HG03280 (cell line): ENCODE measurements at regions not wholly inside any gene's neighbourhood (a gene's known extent, or its start where the extent isn't known, plus 50 kb on each side); places are given as distances from the start of the nearest gene placed in this dataset.

ENCODE experiments used
- ATAC-seq: cut with Tn5 transposase; IDR thresholded peaks from one replicate; pipeline ENCODE4 v1.9.1; 2021; ENCODE audit warnings: mild to moderate bottlenecking, moderate library complexity; ENCODE audit not compliant: unreplicated experiment

DNA sequence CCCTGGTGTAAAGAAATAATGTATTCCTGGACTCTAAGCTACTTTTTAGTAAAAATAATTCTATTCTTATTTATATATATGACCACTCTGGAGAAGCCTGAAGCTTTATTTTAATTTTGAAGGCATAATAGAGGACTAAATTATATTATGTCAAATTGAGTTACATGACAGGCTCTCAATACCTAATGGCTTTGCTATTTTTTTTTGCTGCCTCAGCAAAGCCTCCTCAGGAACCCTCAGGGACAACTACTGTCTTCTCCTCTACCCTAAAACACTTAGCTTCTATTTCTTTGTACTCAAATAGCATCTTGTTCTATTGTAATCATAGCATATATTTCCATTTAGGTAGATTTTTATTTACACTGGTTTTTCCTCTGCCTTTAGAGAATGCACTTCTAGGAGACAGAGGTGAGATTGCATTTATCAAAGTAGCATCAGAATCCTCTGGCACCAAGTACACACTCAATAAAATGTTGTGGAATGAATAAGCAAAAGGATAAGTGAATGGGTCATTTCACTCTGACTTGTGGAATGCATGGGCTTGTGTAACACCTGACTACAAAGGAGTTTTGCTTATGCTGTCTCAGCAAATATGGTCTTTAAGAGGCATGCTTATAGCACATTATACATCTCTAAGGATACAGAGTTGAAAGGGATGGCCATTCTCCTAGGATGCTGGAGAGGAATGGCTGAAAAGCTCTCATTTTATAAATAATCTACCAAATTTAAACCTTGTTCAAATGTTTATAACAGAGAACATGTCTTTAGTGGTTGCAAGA, 605.2 kb downstream of the KCNJ2 start:
- ATAC-seq: no peak

DNA sequence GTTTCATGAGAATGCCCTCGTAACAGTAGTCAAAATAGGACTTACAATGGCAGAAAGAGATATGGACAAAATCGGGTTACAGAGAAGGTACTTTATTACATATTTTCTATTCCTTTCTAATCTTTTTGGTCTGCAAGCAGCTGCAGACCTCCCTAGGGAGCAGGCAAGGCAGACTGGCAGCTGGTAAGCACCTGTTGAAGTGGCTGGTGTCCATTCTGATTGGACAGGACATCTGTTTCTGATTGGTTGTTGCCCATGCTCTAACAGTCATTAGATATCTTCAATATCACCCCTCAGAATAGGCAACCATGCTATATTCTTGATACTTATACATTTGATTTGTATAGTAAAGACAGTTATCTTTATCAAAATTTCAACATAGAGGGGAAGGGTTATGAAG, 606.3 kb downstream of the KCNJ2 start:
- ATAC-seq: no peak

DNA sequence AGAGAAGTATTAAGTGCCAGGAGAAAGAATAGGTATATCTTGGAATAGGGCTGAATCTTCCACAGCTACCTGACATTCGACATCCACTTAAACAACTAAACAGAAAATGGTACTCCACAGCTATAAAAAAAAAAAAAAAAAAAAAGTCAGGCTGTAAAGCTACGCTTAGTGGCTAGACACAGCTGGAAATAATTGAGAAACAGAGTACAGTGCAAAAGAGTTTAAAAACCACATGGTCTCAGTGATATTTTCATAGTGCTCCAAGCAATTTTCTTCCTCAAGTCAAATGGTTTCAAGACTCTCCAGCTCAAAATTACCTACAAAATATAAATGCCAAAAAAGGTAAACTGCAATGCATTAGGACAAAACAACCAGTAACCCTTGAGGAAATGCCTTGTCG, 607.1 kb downstream of the KCNJ2 start:
- ATAC-seq: no peak

DNA sequence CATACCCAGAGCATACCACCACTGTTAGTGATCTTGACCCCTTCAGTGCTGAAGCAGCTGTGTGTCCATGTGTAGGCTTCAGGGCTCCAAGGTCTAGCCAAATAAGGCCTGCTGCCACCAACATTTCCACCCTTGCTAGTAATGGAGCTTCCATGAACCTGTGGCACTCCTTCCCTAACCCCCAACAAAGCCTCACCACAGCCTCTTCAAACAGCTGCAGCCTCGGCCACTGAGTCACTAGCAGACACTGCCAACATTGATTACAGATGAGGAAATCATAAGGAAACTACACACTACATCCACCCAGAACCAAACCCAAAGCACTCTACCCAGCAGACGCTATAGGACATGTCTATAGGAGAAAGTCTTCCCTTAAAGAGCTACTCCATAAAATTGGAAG, 610.7 kb downstream of the KCNJ2 start:
- no peak for ATAC-seq

DNA sequence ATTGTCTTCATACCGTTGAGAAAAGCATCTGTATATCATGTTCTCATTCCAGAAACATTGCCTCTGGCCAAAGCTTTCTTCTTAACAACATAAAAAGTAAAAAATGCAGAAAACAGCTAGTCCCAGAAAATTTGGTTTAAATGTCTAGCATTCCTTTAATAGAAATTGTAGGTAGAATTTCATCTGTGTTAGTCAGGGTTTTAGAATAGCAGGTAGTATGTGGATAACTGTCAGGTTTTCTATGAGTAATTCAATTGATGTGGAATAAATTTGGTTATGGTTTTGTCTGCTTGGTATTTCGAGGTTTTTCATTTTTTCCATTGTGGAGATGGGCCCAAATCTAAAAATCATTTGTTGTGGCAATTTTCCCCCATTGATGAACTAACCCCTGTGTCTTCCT, 616.7 kb downstream of the KCNJ2 start:
- ATAC-seq: no peak

DNA sequence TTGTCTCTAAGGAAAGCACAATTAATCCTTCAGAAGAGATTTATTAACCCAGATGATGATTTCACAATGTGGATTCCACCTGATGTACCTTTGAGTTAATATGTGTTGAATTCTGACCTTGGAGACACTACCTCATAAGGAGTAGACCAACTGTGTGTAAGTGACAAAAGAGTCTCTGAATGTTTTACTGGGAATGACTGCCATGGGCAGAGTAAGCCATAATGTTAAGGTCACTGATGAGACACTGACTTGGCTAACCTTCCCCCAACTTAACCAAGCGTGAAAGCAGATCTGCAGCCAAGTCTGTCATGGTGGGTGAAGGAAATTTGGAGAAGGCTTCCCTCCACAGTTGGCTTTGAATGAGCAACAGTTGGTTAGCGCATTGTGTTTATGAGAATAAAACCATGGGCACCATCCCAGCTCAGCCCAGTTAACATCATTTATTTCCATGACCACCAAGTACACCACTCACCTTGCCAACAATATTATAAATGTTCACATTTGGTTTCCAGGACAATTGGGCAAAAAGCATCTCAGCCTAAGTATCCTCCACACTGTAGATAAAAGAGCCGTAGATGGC, 618.5 kb downstream of the KCNJ2 start:
- ATAC-seq: no peak

DNA sequence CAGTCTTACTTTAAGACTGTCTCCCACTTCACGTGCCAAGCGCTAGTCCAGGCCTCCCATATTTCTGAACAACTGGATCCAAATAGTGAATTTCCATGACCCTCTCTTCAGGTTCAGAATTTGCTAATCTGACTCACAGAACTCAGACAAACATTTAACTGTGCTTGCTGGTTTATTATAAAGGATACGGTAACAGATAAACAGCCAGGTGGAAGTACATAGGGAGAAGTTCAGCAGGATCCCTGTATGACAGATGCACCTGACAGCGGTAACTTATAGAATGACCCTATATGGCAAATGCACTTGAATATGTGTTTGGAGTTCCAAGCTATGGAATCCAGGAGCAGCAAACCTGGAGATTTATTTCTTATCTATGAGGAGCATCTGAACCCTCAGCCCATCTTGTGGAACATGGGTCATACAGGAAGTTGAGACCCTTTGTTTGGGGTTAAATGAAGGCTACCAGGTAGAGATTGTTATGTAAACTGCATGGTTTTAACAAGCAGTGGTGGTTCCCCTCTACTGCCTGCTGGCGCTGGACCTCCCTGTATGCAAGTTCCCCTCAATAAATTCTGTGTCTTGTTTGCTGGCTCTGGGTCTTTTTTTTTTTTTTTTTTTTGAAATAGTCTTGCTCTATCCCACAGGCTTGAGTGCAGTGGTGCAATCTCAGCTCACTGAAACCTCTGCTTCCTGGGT, 622.6 kb downstream of the KCNJ2 start:
- no peak for ATAC-seq

DNA sequence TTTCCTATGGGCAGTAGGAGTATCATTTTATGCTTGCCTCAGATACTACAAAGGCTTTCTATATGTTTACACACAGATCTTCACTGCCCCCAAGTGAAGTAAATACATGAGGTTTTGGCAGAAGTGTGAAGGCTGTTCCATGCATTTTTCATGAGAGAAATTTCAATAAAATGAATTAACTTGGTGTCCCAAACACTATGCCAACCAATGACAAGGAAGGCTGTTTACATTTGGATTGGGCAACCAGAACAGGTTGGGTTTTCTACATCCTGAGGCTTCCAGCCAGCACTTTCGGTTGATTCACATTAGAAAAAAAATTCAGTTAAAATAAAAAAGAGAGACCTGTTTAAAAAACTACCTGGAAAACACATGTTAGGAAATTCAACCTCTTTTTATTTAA, 625.4 kb downstream of the KCNJ2 start:
- ATAC-seq: no peak

DNA sequence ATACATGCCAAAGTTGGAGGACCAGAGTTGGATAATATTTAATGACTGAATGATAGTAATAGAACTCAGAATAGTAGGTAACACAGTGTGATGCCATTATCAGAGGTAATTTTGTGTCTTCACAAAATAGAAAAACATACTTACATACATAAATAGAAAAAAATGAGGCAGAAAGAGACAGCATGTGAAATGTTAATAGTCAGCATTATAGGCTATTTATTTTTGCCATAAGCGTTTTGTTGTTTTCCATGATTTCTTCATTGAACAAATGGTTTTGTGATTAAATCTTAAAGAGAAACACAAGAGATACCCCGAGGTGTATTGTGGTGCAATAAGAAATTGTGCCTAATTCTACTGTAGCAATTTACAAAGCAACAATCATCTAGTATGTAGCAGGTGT, 626.3 kb downstream of the KCNJ2 start:
- ATAC-seq: no peak

DNA sequence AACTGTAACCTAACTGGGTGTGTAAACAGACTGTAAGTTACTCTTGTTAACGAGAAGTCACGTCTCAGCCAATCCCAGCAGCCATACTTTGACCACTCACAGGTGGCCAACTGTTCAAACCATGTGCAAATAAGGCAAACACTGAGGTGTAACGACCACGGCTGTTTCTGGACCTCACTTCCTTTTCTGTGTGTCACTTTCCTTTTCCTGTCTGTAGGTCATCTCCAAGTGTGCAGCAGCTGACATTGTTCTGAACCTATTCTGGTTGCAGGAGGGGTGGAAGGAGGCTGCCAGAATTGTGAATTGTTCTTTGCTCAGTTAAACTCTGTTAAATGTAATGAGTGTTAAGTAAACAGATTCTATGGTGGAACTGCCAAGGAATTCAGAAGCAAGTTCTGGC, 627.4 kb downstream of the KCNJ2 start:
- ATAC-seq: no peak

DNA sequence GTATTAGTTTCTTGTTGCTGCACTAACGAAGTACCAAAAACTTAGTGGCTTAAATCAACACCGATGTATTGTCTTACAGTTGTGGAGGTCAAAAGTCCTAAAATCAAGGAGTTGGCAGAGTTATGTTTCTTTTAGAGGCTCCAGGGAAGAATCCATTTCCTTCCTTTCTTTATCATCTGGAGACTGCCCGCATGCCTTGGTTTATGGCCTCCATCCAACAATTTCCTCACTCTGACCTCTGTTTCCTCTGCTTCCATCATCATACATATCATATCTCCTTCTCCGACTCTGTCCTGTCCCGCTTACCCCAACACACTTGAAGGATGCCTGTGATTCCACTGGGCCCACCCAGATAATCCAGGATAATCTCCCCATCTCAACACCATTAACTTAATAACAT, 627.8 kb downstream of the KCNJ2 start:
- no peak for ATAC-seq

DNA sequence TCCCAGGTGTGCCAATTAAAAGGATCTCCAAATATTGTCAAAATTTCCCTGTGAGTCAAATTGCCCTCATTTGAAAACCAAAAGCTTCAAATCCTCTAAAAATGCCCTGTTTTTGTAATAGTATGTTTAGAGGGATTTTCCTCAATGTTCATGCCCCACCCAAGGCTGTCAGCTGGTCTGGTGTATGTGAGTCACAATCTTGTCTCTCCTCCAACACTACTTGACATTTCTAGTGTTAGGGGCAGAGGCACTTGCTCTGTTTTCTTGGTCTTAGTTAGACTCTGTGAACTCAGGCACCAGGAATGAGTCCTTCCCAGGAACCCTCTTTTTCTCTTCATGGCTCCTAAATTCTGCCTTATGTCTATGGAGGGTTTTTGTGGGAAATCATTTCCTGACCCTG, 634.8 kb downstream of the KCNJ2 start:
- no peak for ATAC-seq

DNA sequence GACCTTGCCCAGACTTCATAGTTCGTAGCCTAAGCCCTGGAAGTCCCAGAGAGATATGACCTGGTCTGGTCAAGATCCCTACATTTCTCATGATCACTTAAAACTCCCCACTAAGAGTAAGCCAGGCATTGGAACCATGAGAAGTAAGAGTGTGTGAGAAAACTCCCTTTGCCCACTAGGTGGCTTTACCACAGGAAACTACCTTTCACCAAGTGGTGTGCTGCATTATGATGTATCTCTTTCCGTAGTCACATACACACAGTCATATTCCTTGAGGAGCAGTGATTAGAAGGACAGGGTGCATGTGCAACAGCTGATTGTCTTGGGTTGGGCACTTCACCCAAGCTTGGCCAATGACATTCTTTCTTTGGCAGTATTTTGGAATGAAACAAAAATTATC, 639.3 kb downstream of the KCNJ2 start:
- no peak for ATAC-seq

DNA sequence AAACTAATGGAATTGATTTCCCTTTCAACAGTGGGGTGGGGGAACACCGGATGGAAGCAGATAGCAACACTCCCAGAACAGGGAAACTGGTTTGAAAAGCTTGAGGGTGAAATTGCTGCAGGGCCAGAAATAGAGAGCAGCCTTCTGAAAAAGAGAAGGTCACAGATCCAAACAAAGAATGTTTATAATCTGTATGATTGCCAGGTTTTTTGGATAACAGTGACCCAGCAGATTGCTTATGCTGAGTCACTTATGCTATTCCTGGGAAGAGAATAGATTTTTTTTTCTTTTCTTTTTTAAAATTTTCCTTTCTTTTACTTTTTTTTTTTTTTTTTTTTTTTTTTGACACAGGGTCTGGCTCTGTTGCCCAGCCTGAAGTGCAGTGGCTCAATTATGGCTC, 641.3 kb downstream of the KCNJ2 start:
- ATAC-seq: no peak

DNA sequence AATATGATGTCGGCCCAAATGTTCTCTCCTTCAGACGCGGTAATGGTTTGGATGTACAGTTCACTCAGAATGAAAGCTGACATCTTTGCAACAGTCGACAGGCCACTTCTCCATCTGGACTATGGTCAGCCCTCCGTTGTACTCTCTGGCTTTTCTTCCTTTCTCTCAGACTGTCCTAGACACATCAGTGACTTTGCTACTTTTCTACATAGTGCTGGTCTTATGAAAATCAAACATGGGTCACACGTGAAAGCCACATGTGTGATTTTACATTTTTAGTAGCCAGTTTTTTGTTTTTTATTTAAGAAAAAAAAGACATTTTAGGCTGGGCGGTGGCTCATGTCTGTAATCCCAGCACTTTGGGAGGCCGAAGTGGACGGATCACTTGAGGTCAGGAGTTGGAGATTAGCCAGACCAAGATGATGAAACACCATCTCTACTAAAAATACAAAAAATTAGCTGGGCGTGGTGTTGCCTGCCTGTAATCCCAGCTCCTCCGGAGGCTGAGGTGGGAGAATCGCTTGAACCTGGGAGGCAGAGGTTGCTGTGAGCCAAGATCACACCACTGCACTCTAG, 644.1 kb downstream of the KCNJ2 start:
- no peak for ATAC-seq

DNA sequence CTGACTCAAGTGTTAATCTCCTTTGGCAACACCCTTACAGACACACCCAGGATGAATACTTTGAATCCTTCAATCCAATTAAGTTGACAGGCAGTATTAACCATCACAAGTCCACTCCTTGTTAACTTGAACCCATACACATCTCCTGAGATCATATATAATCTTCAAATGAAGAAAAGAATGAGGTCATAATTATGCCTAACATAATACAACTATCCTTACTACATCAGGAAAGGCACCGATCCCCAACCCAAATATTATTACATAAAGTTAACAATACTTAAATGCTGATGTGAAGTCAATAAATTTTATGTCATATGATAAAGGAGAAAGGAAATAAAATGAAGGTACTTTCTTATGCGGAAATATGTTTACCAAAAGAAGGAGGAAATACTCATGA, 649.9 kb downstream of the KCNJ2 start:
- no peak for ATAC-seq

DNA sequence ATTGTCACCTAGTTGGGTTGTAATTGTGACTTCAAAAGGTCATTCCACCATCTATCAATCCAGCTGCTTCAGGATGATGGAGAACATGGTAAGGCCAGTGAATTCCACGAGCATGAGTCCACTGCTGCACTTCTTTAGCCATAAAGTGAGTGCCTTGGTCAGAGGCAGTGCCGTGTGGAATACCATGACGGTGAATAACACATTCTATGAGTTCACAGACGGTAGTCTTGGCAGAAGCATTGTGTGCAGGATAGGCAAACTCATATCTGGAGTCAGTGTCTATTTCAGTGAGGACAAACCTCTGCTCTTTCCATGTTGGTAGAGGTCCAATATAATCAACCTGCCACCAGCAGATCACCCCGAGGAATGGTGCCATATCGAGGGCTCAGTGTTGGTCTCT, 650.9 kb downstream of the KCNJ2 start:
- ATAC-seq: no peak

DNA sequence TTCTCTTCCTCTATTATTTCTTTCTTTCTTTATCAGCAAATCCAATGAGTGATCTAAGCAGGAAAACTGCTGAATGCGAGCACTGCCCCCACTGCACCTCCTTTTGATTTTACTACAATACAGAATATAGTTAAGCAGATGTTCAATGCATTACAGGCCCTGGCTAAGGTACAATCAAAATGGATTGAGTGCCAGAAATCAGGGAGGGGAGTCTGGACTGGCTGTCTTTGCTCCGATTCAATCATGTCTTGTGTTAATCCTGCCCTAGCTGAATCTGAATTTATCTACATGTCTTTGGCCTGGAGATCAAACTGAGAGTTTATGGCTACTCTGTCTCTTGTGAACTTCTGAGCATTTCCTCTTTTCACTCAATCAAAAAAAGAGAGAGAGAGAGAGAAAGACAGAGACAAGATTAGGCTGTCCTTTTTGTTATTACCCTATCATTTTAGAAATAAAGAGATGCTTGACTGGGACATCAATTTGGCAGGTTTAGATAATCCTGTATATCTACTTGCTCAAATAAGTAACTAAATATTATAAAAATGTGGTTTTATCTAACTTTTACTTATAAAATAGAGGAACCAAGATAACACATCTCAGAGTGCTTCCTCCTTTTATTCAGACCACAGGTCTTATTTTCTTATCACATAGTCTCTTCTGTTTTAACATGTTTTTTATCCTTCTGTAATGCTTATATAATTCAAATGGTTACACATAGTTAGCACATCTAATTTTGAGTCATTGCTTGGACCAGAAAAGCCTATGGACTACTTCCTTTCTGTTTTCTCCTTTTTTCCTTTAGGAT, 656.2 kb downstream of the KCNJ2 start:
- ATAC-seq: no peak

DNA sequence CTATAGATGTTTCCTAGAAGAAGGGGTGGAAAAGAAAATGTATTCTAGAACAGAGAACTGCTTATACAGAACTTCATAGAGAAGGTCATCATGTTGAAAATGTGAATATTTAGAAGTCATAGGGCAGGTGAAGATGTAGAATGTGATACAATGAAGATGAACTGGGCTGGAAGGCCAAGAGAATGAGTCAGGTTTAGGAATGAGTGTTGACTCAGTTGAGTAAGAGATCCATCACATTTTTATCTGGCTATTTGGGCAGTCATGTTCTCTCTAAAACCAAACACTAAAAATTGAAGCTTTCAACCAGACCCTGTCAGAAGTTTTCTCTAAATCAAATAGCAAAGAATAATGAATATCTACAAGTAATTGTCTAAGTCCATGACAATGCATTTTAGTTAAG, 660.5 kb downstream of the KCNJ2 start:
- ATAC-seq: no peak

DNA sequence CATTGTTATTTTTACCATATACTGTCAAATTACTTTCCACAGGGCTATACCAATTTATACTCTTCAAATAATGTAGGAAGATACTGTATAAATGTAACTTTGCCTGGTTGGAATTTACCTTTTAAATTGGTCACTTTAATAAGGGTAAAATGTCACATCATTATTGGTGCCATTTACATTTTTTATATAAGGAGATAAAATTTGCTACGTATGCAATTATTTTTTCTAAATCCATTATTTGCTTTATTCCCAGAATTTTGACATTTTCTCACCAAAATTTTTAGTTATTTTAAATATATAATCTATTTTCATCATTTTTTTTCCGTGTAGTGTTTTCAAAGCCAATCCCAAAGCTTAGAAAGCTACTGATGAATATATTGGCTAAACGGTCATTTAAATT, 664.7 kb downstream of the KCNJ2 start:
- ATAC-seq: no peak

DNA sequence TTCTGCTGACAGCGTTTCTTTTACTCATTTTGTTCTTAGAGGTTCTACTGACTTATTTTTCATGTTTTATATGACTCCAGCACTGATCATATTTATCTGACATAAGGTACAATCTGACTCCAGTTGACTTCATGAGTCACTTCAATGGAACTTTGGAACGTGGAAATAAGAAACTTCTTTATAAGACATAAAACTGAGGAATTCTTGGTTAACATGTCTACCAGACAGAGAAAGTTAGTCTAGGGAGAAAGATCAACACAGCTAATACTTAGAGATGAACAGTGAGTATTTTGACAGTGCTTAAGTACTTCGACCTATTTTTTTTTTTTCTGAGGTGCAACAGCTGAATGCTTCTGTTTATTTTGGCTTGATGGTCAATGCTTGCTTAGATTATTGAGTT, 679.5 kb downstream of the KCNJ2 start:
- ATAC-seq: no peak
